GM21786 (cell line): ENCODE measurements at regions not wholly inside any gene's neighbourhood (a gene's known extent, or its start where the extent isn't known, plus 50 kb on each side); places are given as distances from the start of the nearest gene placed in this dataset.

ENCODE experiments used
- ATAC-seq: cut with Tn5 transposase; IDR thresholded peaks from one replicate; pipeline ENCODE4 v1.9.1; 2021; ENCODE audit not compliant: unreplicated experiment

DNA sequence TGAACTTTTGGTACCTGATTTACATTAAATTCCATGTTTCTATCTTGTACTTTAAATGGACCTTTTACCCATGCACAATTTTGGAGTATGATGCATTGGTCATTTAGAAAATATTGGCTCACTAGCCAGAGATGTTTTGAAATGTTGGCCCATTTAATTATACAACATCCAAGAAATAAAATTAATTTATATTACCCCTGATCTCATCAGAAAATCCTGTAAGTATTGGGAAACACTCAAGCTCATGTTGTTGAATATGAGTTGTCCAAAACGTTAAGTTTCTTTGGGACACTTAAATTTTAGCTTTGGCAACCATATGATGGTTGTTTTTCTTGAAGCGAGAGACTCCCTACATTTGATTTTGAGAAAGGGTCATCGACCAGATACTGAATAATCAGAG, 492.7 kb downstream of the RPS24 start:
- no peak for ATAC-seq

DNA sequence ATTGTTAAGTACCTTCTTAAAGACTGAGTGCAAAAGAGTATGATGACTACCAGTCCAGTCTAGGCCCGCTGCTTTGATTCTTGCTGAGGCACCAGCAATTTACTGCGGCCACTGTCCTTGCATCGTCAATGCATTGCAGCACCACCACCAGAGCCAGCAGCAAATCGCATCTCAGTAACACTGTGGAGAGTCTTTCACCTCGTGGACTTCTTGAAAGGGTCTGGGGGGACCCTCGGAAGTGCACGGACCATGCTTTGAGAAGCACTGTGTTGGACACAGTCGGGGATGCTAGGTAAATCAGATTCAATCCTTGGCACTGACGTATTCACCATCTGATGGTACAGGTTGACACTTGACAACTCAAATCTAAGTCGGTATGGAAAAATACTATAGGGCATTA, 493.6 kb downstream of the RPS24 start:
- no peak for ATAC-seq

DNA sequence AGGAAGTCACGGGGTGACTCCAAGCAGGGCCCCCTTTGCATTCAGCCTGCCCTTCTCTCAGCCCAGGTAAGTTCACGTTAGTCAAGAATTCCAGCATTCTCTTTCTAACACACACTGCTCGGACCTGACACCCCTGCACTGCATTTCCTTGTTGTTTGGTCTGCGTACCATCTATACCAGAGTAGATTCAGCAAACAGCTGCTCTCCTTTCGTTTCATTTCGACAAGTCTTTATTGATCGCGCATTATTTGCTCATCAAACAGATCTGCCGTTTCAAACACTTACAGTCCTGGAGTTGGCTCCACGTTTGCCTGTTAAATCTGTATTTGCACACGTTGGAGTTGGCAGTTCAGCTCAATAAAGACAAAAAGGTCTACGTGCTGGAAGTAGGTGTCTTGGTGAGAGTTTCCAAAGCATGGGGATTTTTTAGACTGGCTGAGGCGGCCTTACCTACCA, 495.1 kb downstream of the RPS24 start:
- no peak for ATAC-seq

DNA sequence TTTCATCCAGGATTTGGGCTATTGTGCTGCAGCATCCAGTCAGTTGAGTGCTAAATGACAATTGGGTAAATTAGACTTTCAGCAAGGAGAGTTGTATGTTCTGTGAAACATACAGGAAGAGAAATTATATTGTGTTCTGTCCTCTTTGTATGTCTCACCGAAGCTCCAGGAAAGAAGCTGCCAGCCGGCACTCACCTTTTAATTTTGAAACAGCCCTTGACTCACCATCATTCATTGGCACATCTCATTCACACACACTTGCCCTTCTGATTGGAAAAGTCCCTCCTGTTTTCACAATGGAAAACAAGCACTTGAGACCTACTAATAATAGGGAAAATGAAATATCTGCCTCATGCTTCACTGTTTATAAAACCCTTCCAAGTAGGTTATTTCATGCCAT, 495.6 kb downstream of the RPS24 start:
- ATAC-seq: no peak

DNA sequence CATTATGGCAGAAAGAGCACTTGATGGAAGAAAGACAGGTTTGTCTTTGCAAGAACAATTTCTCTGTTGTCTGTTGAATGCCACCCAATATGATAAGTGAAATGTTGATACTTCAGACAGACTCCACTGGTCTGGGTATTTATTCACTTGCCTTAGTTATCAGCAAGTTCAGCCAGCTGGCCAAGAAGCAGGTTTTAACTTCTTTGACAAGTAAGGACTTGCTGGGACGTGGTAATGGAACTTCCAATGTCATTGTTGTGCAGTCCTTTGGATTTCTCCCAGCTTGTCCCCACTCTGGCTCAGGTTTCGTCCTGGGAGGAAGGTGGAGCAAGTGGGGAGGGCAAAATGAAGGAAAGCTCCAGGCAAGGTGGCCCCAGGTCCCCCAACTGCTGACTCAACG, 497.4 kb downstream of the RPS24 start:
- no peak for ATAC-seq

DNA sequence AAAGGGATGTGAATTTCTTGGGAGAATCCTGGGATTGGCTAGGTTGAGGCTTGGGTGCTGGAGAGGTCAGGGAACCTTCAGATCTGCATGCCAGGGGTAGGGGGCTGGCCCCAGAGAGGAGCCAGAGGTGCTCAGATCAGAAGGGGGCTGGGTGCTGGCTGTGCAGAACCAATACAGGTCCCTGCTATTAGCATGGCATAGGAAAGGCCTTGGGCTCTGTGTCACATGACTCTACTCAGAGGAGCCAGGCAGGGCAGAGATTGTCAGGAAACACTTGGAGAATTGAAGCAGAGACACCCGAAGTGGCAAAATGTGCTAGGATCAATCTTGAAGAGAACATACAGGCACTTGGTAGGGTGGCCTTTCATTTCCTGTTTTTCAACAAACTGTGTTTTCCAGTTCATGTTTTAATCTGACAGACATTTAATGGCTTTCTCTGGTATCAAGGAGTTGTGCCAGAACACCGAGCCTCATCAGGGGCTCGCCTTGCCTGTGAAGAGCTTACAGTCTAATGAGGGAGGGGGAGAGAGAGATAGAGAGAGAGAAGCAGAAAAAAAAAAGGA, 498.9 kb downstream of the RPS24 start:
- ATAC-seq: no peak

DNA sequence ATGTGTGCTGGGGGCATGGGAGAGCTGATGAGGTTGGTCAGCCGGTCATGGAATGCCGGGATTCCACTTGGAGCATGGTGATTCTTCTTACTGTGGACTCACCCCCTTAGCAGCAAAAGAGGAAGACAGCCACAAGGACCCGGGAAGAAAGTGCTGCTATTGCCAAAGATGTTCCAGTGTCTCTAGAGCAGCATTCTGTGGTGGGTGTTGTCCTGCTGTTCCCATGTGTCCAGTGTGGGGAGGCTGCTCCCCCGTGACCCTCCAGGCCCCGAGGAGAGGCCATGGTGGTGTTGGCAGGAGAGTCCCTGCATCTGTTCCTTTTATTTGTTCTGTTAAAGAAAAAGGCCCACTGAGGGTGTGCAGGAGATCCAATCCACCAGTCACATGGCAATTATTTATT, 499.4 kb downstream of the RPS24 start:
- no peak for ATAC-seq

DNA sequence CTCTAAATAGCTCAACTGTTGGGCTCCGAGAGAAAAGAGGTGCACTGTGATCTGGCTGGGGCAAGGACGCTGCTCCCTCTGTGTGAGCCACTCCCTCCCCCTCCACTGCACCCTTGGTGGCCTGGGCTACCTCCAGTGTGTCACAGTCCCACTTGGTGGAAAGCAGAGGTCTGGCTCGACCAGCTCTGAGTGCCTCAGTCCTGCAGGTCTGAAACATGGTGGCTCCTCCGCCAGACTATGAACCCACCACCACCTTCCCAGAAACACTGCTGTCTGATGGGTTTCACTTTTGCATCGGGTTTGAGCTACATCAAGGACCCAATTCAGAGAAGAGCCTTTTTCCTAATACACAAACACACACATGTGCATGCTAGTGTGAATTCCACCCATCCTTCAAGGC, 500.1 kb downstream of the RPS24 start:
- no peak for ATAC-seq

DNA sequence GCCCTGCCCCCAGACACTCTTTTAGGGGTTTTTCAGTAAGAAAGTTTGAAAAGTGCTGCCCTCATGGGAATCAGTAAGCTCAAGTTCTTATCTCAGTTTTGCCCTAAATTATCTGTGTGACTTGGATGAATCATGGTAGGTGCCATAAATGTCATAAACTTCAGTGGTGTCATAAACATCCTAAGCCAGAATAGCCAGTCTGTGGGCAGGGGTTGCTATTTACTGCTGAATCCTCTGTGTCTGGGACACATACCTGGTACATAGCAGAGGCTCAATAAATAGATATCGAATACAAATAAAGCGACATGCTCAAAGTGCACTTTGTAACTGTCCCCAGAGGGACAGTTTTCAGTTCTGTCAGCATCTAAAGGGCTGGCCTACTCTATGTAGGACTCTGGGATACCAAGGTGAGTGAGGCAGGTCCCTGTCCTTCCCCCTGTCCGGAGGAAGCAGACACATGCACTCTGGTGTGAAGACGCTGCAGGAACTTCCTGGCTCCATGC, 502.1 kb downstream of the RPS24 start:
- no peak for ATAC-seq

DNA sequence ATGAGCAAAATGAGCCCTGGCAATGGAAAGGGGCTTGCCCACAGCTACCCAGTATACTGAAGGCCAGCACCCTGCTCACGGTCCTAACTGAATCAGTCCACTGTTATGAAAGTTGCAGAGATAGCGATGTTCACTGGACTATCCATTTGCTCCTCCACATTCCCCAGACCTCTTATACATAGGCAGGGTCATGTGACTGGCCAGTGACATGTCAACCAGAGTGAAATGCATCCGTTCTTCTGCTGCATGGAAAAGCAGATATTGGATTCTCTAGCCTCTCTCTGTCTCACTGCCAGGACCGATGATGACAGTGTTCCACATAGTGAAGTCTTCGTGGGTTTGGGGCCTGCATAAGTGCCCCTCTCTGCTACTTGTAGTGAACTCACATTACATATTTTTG, 503.4 kb downstream of the RPS24 start:
- no peak for ATAC-seq

DNA sequence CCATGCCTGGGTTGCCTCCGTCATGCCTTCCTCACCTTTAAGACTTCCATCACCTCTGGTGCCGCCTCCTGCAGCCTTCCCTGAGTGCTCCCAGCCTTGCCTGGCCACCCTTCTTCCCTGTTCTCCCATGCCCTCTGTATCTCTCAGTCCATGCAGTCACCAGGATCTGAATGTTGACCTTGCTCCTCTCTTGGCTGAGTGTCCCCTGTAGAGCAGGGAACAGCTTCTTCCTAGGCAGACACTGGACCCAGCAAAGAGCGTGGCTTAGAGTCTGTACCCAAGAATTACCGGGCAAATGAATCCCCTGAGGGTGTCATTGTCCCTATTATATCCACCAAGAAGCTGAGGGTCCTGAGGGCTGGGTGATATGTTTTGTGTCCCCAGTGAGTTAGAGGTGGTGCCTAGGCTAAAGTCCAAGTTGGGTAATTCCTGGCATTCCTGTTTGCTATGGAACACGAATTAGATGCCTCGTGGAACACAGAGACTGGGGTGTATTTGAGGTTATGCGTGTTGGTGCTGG, 505.6 kb downstream of the RPS24 start:
- no peak for ATAC-seq

DNA sequence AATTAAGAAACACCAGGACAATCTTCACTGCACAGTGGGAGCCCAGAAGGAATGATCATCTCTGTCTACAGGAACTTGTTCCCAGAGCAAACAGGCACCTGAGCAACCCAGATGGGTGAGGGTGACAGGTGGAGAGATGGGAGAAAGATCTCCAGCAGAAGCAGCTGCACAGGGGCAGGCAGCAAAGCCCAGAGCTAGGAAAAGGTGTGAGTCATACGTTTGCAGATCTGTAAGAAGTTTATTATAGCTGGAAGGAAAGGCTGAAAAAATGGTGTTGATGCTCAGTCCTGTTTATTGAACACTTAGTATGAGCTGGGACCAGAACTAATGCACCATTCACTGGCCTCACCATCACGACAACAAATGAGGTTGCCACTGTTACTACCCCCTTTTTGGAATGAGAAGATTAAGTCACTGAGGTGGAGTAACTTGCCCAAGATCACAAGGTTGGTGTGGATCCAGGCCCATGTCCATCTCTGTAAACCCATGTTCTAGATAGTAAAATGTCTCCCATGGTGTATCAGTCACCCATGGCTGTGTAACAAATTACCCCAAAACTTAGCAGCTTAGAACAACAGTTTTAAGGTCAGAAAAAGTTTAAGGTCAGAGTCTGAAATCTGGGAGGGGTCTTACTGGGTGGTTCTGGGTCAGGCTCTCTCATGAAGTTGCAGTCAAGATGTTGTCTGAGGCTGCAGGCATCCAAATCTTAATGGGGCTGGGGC, 506.9 kb downstream of the RPS24 start:
- ATAC-seq: no peak

DNA sequence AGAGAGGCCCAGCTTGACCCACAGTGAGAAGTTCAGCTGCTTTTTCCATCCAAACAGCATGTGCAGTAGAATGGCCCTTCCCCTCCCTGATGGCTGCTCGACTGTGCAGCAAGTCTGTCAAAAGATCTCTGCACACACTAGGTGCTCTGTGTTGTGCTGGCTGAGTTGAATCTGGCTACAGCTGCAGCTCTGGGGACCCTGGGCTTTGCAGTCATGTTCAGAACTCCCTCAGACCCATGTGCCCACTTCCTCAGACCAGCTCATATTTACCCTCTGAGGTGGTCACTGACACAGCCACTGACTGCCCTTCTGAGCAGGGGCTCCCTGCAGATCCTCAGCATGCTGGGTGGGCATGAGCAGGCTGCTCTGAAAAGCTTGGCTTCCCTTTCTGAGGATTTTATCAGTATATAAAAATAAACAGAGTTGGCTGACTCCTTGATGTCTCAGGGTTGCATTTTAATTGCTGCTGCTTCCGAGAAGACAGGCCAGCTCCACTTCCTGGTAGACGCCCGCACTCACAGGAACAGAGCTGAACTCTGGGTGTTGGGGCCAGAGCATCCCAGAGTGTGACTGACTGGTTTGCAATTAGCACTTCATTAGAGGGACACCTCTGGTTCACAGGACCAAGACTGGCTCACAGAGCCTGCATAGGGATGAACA, 507.9 kb downstream of the RPS24 start:
- ATAC-seq: no peak

DNA sequence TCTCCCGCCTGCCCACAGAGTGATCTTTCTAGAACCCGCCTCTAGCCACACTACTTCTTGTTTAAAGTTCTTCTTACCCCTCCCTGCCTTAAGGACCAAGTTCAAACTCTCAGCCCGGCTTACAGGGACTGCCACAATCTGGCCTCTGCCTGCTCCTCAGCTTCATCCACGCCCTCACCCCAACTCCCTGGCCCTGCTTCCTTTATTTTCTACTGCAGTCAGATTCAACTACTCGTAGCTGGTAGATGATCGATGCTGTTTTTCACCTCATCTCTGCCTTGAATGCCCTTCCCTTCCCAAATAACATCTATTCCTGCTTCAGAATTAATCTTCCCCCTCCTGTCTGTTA, 508.5 kb downstream of the RPS24 start:
- no peak for ATAC-seq

DNA sequence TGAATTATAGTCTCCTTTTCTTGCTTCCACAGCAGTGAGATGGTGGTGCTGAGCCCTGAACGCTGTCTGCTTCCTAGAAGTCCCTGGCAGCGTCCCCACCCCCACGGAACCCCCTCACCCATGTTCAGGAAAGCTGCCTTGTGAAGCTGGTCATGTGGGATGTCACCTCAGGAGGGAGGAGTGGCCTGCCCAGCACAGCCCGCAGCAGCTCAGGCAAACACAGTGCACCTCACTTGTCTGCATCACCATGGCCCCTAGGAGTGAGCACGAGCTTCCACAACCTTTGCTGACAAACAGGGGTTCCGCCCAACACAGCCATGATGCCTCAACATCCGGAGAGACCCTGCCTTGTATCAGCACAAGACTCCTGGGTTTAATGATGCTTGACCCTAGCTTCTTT, 508.9 kb downstream of the RPS24 start:
- no peak for ATAC-seq

DNA sequence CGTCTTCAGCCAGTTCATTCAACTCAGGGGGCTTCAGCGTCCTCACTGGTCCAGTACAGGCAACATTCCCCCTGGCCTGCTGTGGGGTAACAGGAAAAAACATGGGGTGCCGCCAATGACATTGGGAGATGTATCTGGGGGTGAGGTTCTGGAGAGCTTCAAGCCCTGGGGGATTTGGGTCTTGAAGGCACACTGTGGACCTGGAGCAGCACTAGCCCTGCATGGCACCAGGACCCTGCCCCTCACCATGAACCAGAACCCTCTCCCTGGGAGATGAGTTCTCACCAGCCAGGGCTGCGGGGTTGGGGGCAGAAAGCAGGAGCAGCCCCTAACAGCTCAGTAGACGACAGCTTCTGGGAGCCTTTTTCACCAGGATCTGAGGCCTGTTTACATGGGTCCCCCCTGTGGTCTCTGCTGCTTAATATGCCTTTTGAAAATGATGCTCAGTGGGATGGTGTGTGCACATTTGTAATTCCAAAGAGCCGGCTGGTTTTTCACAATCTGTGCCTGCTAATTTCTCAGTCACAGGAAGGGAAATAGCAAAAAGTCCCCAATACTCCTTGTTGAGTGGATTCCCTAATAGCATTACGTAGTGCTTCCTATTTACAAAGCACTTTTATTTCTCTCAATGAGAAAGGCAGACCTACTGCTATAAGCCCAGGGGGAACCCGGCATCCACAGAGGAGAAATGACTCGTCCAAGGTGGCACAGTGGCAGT, 509.5 kb downstream of the RPS24 start:
- ATAC-seq: no peak

DNA sequence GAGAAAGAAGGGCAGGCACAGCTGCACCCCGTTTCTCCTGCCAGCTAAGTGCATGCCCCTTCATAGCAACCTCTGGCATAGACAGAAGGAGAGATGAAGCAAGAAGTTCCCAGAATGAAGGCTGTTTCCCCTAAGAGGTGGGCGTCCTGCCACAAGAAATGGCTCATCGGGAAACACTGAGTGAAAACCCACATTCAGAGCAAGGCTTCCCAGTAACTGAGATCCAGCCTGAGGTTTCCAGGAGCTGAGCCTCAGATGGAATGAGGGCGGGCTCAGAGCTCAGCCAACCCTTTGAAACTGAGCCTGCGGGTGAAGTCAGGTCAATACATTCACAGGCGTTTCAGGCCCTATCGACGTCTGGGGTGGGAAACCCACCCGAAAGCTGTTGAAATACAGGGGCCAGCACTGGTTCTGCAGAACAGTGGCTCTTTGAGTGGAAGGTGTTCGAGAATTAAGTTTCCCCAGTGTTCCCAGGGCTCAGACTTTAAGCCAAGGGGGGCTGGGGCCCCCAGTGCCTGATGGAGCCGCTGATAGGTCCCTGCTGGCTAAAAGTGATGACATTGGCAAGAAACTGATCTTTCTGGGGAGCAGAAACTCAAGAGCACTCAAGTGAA, 510.2 kb downstream of the RPS24 start:
- ATAC-seq: no peak

DNA sequence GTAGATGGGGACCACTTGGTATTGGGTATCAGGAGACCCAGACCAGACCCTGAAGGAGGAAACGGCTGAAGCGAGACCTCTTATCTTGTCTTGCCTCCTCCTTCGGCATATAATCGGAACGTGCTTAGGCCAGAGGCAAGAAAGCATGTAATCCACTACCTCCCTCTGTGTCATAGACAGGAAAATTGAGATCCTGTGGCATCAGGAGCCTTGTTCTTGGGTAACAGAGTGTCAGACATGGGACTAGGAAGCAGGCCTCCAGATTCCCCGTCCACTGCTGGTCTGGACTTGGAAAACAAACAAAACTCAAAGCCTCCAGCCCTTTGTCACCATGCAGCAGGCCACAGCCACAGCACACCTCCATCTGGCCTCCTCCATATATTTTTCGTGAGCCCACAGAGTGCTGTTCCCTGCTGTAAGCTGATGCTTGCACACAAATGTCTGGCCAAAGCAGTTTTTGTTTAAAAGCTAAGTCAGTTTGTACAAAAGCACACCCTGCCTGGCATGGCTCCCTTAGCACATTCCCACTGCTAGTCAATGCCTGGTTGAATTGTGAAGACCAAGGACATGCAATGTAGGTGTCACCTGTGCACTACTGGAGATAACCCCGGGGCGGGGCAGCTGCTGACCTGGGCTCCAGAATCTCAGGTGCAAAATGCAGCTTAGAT, 510.9 kb downstream of the RPS24 start:
- ATAC-seq: no peak

DNA sequence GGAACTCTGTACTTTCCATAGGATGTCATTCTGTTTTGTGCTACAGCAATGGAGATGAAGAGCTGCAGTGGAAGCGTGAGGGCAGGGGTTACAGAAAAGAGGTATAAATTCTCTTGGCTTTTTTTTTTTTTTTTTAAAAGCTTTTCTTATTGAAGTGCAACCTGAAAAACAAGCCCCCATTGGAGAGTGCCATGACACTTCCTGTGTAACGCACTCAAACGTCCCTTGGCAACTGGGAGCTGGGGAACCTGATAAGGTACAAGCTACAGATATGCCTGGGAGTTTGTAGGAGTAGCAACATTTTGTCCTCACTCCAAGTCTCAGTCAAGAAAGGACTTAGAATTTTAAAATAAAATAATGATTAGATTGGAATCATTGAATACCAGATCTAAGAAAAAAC, 512.1 kb downstream of the RPS24 start:
- ATAC-seq: no peak

DNA sequence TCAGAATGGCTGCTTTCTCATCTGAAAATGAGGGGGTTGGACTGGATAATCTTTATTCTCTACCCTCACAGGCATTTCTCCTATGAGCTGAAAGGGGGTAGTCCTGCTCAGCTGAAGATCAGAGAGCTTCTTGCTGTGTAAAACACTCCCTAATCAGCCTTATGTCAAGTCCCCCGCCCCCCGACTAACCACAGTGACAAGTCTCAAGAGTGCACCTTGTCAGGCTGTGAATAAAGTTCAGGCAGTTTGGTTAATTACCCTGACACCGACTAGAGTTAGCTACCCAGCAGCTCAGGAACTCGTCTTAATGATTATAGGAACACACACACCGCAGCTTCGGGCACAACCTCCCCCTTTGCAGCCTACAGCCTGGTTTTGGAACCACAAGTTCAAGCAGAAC, 513.7 kb downstream of the RPS24 start:
- ATAC-seq: no peak

DNA sequence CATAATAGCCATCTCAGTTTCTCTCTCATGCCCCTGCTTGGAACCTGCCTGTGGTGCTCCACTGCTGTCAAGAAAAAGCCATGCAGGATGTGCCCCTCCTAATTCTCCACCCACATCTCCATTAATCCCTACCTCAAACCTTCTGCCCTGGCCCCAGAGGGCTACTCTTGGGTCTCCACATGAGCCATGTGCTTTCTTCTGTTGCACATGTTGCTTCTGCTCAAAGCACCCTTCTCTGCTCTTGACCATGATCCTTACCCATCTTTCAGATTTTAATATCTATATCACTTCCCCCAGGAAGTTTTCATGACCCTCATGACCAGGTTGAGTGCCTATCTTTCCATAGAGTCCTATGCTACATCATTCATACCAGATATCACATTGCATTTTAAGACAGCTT, 514.2 kb downstream of the RPS24 start:
- ATAC-seq: no peak
